Panc1 (cell line): ENCODE measurements at regions not wholly inside any gene's neighbourhood (a gene's known extent, or its start where the extent isn't known, plus 50 kb on each side); places are given as distances from the start of the nearest gene placed in this dataset.

Source experiments
- SIN3A ChIP-seq: IDR thresholded peaks from 2 replicates; pipeline ENCODE4 v1.6.1; 2012; ENCODE audit warnings: low read depth, mild to moderate bottlenecking, low read length, moderate library complexity, borderline replicate concordance; ENCODE audit not compliant: insufficient read depth
- TF ChIP-seq, protein P1 (sequence below), 2 experiments: IDR thresholded peaks; 2 replicates each; pipeline ENCODE4 v1.6.1; 2011 to 2012; ENCODE audit warnings: low read depth in 2 of 2, control low read depth in 1 of 2, low read length in 1 of 2, mild to moderate bottlenecking in 1 of 2, moderate library complexity in 1 of 2; ENCODE audit not compliant: insufficient read depth in 1 of 2
- TF ChIP-seq, protein P2 (sequence below): fragments of 450-650 bp; IDR thresholded peaks from 2 replicates; pipeline ENCODE4 v1.5.1; 2017; ENCODE audit warnings: mild to moderate bottlenecking

DNA sequence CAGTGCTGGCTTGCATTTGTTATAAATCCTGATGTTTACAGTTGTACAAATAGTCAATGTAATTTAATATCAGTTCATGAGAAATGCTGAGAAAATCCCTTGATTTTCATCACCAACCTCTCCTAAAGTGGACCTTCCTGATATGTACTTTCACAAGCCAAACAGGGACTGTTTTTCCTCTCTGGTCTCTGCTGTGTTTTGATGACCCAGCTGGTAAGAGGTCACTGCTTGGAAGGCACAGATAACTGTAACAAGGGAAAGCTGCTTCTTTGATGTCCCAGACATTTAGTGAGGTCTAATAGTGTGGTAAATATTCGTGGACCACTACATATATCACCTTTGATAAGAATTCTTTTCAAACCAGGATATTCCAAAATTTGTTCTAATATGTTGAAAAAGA lies 68.7 kb upstream of the HAPLN1 start:
- TF ChIP-seq, protein P1, sequence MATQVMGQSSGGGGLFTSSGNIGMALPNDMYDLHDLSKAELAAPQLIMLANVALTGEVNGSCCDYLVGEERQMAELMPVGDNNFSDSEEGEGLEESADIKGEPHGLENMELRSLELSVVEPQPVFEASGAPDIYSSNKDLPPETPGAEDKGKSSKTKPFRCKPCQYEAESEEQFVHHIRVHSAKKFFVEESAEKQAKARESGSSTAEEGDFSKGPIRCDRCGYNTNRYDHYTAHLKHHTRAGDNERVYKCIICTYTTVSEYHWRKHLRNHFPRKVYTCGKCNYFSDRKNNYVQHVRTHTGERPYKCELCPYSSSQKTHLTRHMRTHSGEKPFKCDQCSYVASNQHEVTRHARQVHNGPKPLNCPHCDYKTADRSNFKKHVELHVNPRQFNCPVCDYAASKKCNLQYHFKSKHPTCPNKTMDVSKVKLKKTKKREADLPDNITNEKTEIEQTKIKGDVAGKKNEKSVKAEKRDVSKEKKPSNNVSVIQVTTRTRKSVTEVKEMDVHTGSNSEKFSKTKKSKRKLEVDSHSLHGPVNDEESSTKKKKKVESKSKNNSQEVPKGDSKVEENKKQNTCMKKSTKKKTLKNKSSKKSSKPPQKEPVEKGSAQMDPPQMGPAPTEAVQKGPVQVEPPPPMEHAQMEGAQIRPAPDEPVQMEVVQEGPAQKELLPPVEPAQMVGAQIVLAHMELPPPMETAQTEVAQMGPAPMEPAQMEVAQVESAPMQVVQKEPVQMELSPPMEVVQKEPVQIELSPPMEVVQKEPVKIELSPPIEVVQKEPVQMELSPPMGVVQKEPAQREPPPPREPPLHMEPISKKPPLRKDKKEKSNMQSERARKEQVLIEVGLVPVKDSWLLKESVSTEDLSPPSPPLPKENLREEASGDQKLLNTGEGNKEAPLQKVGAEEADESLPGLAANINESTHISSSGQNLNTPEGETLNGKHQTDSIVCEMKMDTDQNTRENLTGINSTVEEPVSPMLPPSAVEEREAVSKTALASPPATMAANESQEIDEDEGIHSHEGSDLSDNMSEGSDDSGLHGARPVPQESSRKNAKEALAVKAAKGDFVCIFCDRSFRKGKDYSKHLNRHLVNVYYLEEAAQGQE (IDR thresholded peaks at IDR 0.05; ENCODE audit: insufficient read depth in 1 of 2, low read depth in 2 of 2, low read length in 1 of 2), result no peak
- TF ChIP-seq, protein P2, sequence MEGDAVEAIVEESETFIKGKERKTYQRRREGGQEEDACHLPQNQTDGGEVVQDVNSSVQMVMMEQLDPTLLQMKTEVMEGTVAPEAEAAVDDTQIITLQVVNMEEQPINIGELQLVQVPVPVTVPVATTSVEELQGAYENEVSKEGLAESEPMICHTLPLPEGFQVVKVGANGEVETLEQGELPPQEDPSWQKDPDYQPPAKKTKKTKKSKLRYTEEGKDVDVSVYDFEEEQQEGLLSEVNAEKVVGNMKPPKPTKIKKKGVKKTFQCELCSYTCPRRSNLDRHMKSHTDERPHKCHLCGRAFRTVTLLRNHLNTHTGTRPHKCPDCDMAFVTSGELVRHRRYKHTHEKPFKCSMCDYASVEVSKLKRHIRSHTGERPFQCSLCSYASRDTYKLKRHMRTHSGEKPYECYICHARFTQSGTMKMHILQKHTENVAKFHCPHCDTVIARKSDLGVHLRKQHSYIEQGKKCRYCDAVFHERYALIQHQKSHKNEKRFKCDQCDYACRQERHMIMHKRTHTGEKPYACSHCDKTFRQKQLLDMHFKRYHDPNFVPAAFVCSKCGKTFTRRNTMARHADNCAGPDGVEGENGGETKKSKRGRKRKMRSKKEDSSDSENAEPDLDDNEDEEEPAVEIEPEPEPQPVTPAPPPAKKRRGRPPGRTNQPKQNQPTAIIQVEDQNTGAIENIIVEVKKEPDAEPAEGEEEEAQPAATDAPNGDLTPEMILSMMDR, result no peak
- TF ChIP-seq SIN3A, result no peak
